NCI-H524 (cell line): ENCODE measurements at regions not wholly inside any gene's neighbourhood (a gene's known extent, or its start where the extent isn't known, plus 50 kb on each side); places are given as distances from the start of the nearest gene placed in this dataset.

ENCODE experiments used
- DNase-seq, 2 experiments: peaks; one replicate each; lab custom pipeline; 2025; lab: John Stamatoyannopoulos, UW

DNA sequence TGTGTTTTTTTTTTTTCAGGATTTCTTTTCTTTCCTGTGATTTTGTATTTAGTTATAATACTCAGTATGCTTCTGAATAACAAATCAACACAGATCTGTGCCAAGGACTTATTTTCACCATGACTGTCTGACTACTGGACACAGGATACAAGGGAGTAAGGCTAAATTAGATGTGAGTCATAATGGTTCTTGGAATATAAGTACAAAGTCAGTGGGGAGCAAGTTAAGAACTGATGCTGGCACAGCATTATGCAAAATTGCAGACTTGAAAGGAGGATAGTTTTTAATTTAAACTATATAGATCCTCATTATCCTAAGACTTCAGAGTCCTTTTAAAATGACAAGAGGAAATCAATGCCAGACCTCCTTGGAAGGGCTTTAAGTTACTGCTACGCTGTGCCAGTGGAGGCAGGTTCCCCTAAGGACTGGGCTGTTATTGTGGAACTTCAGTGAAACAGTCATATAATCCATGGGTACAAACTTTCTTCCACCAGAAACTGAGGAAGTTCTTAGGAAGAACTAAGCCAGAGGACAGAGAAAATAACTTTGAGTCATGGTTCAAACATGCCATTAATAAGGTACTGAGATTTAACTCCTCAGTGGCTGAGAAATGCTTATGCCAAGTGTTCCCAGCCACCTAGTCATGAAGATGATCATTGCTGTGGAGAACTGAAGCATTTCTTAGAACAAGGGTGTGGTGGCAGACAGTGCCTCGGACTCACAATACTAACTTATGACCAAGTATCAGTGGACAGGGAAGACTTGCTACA, 531.2 kb downstream of the HTR7 start:
- DNase-seq: no peak

DNA sequence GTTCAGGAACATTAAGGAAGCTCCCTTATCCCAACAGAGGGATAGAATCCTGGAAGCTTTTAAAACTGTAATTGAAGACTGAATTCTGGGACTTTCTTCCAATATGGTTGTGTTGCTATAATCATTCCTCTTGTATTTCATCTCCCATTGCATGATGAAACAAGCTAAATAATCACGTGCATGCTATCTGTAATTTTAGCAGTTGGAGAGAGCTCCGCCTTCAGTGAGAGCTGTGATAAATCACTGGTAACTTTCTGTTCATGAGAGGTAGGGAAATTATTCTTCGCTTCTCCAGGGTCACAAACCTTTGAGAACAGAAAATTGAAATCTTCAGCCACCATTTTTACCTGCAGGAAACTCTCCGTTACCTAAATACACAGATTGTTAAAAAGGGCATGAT, 530.2 kb downstream of the HTR7 start:
- no peak for DNase-seq

DNA sequence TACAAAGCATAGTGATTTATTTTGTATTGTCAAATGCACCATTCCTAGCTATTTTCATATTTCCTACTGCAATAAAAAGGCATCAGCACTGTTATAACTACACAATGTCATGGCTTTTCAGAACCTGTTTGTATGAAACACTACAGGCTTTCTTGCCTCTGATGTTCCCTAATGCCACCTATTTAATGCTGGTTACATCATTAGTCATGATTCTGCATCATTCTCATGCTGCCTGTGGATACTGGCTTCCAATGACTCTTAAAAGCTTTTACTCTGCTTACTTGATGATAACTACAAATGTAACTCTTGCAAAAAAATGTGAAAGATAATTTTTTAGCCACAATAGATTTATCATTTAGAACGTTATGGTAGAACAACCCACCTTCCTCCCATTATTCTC, 529.4 kb downstream of the HTR7 start:
- no peak for DNase-seq

DNA sequence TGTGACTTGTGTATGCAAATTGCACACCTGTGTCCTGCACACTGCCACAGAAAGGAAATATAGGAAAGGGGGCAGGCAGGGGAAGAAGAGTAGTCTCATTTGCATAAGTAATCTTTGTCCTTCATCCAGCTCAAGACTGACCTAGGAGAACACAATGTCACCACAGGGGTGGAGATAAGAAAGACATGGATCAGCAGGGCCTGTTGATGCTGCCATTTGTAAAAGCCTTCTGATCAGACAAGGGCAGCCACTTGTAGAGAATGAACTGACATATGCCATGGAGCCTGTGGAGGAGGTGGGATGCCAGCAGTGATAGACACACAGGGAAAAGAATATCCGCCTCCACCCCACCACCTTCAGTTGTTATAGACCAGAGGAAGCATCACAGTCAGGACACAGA, 528.9 kb downstream of the HTR7 start:
- no peak for DNase-seq

DNA sequence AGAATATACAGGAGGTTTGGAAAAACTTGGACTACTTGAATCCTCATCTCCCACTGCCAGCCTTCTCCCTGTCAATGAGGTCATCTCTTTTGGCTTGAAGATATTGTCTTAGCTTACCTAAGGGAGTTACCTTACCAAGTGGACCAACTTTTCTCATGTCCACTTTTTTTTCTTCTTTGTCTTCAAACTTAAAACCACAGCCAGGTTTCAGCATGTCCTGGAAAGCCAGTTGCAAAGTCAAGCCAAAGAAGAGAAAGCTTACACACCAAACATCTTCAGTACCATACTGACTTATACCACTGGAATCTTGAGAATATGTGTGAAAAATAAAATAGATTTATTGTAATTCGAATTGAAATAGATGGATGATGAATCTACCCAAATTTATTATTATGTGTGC, 520.5 kb downstream of the HTR7 start:
- no peak for DNase-seq

DNA sequence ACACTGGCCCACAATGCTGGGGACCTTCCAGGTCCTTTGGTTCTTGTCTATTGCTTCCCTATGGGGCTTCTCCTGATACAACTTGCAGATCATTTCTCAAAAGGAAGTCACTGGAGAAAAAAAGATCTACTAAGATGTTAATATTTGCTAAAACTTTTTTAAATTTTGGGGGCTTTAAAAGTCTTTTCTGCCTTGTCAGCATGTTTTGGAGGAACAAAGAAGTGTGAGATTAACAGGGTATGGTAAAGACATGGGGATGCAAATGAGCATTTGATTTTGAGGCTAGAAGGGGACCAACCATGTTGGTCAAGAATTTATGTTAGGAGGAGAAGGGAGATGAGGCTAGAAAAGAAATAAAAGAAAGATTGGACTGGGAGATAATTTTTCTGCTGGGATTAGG, 515.4 kb downstream of the HTR7 start:
- no peak for DNase-seq

DNA sequence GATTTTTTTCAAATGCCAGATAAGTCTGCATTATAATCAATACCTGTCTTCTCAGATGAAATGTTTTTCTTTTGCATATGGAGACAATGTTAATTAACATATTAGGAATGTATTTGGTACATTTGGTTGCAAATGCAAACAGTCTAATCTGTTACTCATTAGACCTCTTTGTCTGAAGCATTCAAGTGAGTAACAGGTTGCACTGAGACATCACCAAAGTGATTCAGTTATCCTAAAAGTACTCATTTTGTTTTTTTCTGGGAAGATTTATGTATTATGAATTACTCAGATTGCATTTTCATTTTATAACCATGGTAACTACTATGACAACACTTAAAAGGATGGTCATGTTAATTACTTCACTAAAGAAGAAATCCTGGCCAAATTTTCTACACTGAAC, 513.6 kb downstream of the HTR7 start:
- no peak for DNase-seq

DNA sequence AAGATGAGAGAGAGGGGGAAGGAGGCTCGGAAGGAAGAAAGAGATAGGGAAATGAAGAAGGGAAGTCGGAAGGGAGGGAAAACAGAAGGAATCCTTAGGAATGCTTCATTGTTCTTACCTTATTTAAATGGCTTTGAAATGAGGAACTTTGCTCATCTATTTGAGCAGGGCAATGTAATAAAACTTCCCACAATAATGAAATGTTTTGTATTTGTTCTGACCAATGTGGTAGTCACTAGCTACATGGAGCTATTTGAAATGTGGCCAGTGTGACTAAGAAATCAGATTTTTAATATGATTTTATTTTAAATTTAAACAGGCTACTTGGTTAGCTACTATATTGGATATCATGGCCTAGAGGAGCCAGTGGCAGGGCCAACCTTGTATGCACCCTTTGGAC, 510.6 kb downstream of the HTR7 start:
- DNase-seq: no peak

DNA sequence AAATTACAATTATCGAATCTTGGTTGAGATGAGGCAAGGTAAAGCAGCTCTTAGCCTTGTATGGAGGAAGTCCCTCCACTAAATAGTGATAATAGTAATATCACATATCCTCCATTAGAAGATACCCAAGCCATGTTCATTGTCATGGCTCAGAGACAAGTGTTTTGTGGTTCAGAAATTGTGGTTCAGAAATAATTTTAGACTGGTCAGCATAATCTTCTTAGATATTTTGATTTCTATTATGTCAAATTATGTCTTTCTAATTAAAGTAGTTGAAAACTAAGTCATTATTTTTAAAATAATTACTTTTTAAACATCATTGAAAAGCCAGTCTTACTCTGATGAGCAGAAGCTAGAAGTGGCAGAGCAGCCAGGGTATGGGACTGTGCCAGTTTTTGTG, 507.7 kb downstream of the HTR7 start:
- DNase-seq: no peak

DNA sequence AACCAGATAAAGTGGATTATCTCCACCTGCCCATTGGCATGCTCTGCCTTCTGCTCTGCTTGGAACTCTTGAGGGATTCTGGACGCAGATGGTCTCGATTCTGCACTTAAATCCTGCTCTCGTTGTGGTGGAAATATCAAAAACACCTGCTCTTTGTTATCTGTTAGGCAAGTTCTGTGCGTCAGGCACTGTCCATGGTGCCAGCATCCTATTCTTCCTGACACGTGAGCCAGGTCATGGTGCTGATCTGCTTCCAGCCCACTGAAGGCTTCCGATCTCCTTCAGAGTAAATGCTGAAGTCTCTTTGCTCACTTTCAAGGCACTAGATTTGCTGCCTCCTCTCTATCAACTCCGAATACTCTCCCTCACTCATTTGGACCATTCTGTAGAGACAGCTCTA, 505.6 kb downstream of the HTR7 start:
- DNase-seq: peak in 1 of 2 experiments; percentile 37

DNA sequence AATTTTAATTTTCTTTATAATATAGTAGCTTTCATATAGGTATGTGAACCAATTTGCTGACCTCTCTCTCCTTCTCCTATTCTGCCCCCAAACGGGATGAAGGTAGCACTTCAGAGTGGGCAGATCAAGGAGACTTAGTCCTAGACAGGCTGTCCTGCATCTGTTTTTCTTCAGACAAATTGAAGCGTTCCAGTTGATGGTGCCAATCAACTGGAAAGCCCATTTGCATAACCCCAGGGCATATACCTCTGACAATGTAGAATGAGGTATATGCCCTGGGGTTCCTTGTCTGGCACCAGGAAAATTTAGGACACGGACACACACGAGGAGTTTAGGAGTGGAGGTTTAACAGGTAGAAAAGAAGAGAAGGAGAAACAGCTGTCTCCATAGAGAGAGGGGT, 502.9 kb downstream of the HTR7 start:
- DNase-seq: no peak

DNA sequence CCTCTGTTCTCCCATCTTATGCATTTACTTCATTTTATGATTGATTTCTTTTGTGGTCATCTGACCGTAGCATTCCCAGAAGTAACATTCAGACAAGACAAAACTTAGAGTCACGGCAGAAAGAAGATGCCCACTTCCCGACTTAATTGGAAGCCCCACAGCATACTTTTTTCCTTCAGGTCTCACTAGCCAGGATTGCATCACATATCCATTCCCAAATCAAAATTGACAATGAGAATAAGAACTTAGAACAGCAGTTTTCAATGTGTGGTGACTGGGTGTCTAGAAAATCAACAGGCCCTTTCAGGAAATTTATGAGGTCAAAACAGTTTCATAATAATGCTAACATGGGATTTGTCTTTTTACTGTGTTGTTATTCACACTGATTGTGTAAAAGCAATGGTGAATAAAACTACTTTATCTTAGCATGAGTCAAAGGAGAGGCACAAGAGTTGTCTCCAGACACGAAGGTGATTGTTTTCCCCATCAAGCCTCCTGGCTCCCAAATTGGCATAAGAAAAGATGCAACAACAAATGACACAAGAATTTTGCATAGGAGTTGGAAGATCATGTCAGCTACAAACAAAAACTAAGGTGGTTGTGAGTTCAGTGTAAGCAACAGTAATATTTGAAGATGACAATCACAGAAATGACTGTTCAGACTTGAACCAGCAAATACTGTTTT, 493.9 kb downstream of the HTR7 start:
- DNase-seq: no peak

DNA sequence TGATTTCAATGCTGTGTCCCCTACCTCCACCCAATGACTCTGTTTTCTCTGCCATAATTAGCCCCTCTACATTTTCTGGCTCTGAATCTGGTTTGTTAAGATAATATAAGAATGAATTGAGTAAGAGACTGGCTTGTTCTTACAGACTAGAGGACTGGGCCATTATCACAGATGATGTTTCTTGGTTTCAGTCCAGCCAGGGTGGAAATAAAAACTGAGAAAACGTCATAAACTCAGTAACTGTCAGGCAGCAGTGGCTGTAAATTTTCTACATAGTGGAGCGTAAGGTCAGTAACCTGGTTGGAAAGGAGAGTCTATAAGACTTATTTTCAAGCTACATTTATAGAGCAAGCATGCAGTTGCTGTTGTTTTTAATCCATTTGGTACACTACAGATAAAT, 485.4 kb downstream of the HTR7 start:
- no peak for DNase-seq

DNA sequence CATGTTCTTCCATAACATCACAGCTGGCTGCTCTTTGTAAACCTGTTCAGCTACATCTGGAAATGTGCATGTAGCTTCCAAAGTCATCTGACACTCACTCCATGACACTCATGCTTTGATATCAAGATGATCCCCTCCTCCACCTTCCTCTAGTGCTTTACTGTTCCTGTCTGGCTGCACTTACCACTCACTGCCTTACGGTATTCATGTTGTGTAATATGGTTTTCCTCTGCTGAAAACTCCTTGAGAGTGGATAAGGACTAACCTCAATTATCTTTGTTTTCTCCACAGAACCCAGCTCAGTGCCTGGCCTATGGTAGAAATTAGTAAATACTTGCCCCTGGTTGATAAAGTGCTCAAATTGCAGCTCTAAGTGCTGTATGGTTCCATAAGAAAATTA, 483.9 kb downstream of the HTR7 start:
- DNase-seq: no peak

DNA sequence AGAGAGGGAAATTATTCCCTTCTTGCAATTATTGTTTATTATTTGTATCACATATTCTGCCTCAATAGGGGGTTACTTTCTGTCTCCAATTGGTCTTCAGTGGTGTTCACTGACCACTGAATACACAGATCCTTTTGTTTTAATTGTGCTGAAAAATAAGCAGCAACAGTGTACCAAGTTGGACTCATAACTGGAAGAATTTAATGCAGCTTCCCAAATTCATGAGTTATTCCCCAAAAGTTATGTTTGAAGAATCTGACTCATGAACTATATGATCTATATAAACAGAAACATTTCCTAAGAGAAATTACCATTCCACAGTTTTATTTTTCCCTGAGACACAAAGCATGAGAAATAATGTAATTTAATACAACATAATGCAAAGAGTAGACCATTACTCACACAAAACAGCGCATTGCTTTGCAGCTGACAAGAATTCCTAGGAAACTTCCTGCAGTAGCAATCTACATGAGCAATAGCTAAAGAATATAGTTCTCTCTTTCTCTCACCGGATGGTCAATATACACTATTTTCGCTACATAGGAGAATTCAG, 479.2 kb downstream of the HTR7 start:
- DNase-seq: no peak

DNA sequence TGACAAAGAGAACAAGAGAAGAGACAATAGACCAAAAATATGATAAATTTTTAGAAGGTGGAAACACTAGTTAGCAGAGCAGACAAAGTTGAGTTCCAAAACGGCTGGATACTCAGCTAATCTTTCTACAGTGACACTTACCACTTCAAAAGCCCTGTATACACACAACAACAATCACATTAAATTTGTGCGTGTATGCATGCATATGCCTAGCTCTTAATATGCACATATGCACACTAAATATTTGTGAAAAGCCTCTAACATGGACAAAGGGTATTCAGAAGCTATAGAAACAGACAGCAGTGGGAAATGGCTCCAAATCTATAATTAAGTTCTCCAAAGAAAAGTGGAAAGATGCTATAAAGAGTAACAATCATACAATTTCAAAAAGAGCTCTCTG, 476.4 kb downstream of the HTR7 start:
- DNase-seq: no peak

DNA sequence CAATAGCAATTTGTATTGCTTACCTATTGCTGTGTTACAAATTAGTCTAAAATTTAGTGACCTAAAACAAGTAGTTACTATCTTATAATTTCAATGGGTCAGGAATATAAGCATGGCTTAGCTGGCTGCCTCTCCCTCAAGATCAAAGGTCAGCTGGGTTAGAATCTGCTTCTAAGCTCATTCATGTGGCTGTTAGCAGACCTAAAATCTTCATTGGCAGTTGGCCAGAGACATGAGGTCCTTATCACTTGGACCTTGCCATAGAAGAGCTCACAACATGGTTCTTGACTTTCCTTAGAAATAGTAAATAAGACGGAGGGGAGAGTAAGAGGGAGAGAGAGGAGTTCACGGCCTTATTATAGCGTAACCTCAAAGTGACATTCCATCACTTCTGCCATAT, 468.0 kb downstream of the HTR7 start:
- DNase-seq: no peak

DNA sequence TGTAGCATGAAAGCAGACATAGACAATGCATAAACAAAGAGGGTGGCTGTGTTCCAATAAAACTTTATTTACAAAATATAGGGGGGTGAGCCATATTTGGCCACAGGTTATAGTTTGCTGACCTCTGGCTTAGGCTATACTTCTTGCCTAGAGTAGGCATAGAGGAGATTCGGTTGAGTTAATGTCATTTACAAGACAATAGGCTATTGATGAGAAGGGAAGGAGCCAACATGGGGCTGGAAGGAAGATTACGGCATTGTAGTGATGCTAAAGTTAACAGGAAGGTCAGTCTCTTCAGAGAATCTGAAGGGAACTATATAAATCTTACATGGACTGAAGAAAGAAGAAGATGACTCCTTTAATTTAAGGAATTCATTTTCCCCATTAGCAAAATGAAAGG, 463.5 kb downstream of the HTR7 start:
- DNase-seq: no peak

DNA sequence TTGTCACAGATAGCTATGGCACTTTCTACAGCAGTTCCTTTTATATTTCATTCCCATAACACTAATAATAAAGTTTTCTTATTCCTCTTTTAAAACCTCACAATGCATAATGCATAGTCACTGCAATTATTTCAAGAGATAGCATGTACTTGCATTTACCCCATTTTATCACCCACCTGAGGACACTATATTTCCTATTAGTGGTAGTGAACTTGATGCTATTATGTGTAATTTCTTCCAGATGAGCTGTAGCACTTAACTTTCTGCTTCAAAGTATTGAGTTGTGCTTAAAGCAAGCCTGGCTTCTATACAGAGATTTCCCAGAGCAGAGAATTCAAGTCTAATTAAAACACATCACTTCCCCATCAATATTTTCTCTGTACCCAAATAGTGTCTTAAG, 461.1 kb downstream of the HTR7 start:
- DNase-seq: no peak

DNA sequence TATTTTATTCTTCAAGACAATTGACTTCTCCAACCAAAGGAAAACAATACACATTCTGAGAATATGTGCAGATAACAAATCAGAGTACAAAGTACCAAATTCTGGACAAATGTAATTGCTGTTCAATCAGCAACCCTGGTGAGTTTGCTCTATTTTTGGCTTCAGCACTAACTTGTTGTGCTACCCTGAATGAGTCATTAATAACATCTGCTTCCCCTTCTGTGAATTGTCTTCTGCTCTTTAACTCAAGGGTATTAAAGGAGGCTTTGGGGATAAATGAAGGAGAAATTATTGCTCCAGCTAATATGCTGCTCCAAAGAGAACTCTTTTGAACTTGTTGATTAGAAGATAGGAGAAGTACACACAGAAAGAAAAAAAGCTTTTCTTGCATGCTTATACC, 459.3 kb downstream of the HTR7 start:
- DNase-seq: peak in 1 of 2 experiments; percentile 57

DNA sequence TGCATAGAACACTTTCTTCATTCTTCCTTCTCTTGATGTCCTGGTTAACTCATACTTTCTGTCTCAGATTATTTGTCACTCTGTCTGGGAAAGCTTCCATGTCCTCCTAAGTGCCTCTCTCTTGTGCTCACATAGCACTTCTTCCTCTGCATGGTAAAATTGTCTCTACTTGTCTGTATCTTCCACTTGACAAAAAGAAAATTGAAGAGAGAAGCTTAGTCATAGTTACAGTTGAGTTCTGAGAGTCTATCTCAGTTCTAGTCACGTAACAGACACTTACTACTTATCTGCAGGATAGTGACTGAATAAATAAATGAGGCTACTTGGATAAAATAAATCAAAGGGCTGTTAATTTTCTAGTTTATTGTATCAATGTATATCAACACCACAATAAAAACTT, 458.1 kb downstream of the HTR7 start:
- DNase-seq: no peak

DNA sequence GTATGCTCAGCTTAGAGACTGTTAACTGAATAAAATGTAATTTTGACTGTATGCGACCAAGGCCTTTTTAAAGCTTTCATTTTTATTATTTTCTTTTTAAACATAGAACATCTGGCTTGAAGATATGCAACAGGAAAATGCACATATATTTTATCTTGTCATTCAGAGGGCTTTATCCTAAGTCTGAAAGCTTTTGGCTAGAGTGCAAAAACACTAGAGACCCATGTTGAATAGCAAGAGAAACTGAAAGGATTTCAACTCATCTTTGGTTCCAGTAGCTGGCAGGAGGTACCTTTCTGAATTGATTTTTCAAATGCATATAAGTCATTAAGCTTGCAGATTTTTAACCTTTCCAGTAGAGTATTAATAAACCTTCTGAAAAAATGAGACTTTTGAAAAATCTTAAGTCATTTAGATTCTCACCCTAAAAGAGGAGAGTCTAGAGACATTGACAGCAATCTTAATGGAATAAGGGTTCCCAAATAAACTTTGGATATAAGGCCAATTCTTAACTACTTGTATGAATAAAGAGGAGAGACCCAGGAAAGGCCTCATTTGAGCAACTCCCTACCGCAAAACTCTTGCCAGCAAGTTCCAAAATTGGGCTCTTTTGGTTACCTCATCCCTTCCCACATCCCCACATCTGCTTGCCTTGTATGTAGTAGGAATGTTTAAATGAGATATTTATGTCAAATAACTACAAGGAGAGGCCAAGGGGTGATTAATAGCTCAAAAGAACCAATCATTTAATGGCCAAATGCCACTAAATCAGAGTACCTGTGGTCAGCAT, 454.4 kb downstream of the HTR7 start:
- no peak for DNase-seq

DNA sequence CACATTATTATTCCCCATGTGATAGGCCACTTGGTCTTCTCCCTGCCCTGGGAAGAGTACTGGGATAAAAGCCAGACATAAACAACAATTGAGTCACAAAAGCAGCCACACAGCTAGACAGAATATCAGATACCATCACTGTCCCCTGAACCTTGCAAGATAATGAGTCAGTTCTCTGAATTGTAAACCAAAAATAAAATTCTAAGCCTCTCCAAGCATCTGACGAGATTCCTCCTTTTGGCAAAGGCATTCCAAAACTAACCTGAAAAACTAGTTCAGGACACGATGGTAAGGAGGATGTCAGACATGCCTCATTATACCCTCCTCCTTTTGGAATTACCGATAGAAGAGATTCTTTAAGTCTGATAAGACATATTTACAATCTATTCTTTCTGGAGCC, 450.7 kb downstream of the HTR7 start:
- DNase-seq: no peak
